Astrocyte of the cerebellum (primary cell): ENCODE measurements at regions not wholly inside any gene's neighbourhood (a gene's known extent, or its start where the extent isn't known, plus 50 kb on each side); places are given as distances from the start of the nearest gene placed in this dataset.
A peak's percentile ranks its signal among the peaks of the same experiment; 100 is the strongest.
"Not testable (repeated sequence)": the region's sequence is repeated elsewhere in the genome, so short reads cannot be mapped to it uniquely, and the experiment has no call there.

Source experiments
- DNase-seq: peaks from one replicate; pipeline ENCODE4 v3.0.0-alpha.2; 2011; ENCODE audit warnings: low read depth
- H3K4me3 ChIP-seq: 2 replicates; pipeline ENCODE4 v1.5.1; 2011; ENCODE audit warnings: mild to moderate bottlenecking, low read depth, low read length, moderate library complexity
- in situ Hi-C: cut with HindIII; loops from 2 replicates; pipeline ENCODE4 v1.10.0; 2017; ENCODE audit warnings: low sequenced_read_pairs
- TF ChIP-seq, protein P1 (sequence below): IDR thresholded peaks from 2 replicates; pipeline ENCODE4 v1.5.1; 2012; ENCODE audit warnings: low read length, low read depth, moderate library complexity, mild to moderate bottlenecking; ENCODE audit errors: missing control alignments

DNA sequence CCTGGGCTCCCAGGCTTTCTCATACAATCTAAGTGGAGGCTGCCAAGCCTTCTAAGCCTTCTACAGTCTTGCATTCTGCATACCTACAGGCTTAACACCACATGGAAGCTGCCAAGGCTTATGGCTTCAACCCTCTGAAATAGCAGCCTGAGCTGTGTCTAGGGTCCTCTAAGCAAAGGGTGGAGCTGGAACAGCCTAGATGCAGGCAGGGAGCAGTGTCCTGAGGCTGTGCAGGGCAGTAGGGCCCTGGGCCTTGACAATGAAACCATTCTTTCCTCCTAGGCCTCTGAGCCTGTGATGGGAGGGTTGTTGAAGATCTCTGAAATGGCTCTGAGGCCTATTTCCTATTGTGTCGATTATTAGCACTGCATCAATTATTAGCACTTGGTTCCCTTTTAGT lies 150.9 kb upstream of the GRK3 start:
- in situ Hi-C loops = no loop called here
- DNase-seq = no peak
- TF ChIP-seq, protein P1, sequence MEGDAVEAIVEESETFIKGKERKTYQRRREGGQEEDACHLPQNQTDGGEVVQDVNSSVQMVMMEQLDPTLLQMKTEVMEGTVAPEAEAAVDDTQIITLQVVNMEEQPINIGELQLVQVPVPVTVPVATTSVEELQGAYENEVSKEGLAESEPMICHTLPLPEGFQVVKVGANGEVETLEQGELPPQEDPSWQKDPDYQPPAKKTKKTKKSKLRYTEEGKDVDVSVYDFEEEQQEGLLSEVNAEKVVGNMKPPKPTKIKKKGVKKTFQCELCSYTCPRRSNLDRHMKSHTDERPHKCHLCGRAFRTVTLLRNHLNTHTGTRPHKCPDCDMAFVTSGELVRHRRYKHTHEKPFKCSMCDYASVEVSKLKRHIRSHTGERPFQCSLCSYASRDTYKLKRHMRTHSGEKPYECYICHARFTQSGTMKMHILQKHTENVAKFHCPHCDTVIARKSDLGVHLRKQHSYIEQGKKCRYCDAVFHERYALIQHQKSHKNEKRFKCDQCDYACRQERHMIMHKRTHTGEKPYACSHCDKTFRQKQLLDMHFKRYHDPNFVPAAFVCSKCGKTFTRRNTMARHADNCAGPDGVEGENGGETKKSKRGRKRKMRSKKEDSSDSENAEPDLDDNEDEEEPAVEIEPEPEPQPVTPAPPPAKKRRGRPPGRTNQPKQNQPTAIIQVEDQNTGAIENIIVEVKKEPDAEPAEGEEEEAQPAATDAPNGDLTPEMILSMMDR = no peak
- H3K4me3 ChIP-seq = no peak overlapping the region

GRCh38 chr22:25415731-25416130 lies 148.7 kb upstream of the GRK3 start:
- in situ Hi-C loops, DNase-seq, H3K4me3 ChIP-seq: not testable (repeated sequence)

DNA sequence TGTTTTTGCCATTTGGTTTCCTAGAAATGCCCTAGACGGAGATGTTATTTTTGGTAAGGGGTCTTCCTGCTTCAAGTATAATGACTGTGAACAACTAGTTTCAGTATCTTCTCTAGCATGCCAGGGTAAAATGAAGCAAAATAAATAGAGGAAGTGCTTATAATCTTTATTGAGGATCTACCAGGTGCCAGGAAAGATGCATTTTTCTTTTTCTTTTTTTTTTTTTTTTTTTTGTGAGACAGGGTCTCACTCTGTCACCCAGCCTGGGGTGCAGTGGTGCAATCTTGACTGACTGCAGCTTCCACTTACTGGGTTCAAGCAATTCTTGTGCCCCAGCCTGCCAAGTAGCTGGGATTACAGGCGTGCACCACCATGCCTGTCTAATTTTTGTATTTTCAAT lies 146.6 kb upstream of the GRK3 start:
- DNase-seq, in situ Hi-C loops, H3K4me3 ChIP-seq: not testable (repeated sequence)

GRCh38 chr22:25419247-25420113 lies 145.0 kb upstream of the GRK3 start:
- no peak overlapping the region for H3K4me3 ChIP-seq
- TF ChIP-seq, protein P1 = no peak
- in situ Hi-C loops = no loop called here
- no peak for DNase-seq

- H3K4me3 ChIP-seq, in situ Hi-C loops, DNase-seq: not testable (repeated sequence)
Measured at GRCh38 chr22:25420114-25420441, 144.4 kb upstream of the GRK3 start.

- in situ Hi-C loops = no loop called here
- DNase-seq = no peak
- no peak overlapping the region for H3K4me3 ChIP-seq
- TF ChIP-seq, protein P1 = no peak
Measured at GRCh38 chr22:25420471-25420924, 144.0 kb upstream of the GRK3 start.

GRCh38 chr22:25420925-25421904 lies 143.3 kb upstream of the GRK3 start:
- no peak for DNase-seq
- TF ChIP-seq, protein P1 = peak; percentile 14
- no peak overlapping the region for H3K4me3 ChIP-seq
- in situ Hi-C loops = no loop called here
